WERI-Rb-1 (cell line): ENCODE measurements at regions not wholly inside any gene's neighbourhood (a gene's known extent, or its start where the extent isn't known, plus 50 kb on each side); places are given as distances from the start of the nearest gene placed in this dataset.

Experiments used
- DNase-seq: peaks from one replicate; pipeline ENCODE4 v3.0.0-alpha.2; 2020
- H3K27ac ChIP-seq: fragments of 250-450 bp; sonication (Bioruptor Pico); 2 replicates; pipeline ENCODE4 v1.5.1; 2020; ENCODE audit warnings: mild to moderate bottlenecking, moderate library complexity
- H3K27me3 ChIP-seq: fragments of 250-450 bp; sonication (Bioruptor Pico); 2 replicates; pipeline ENCODE4 v1.5.1; 2021; ENCODE audit warnings: mild to moderate bottlenecking, low read depth, moderate library complexity; ENCODE audit not compliant: insufficient read depth, severe bottlenecking
- H3K36me3 ChIP-seq: fragments of 250-450 bp; sonication (Bioruptor Pico); 2 replicates; pipeline ENCODE4 v1.5.1; 2020; ENCODE audit warnings: mild to moderate bottlenecking, moderate library complexity
- H3K4me3 ChIP-seq: 2 replicates; pipeline ENCODE4 v1.5.1; 2011; ENCODE audit warnings: low read depth, mild to moderate bottlenecking, control low read depth, low read length
- H3K9me3 ChIP-seq: fragments of 250-450 bp; sonication (Bioruptor Pico); 2 replicates; pipeline ENCODE4 v1.5.1; 2021; ENCODE audit warnings: mild to moderate bottlenecking, moderate library complexity; ENCODE audit not compliant: severe bottlenecking
- TF ChIP-seq, protein P1 (sequence below): IDR thresholded peaks from 2 replicates; pipeline ENCODE4 v1.5.1; 2011; ENCODE audit warnings: low read depth, mild to moderate bottlenecking, control low read depth, inconsistent platforms, low read length

DNA sequence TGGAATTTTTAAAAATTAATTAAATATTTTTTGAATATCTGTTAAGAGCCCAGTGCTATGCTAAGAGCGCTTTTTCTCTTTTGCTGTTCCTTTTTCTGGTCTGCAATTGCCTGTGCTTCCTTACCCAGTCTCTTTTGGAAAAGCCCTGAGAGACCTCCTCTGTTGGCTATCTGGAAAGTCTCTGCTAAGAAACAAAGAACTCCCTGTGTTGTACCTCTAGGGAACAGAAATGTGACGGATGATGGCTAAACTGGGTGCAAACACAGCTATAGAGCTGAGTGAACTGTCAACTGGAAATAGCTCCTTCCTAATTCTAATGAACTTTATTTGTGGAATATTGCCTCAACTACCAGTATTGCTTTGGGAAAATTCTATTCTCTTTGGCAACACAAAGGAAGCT is 261.6 kb upstream of the NOVA1 start:
- no peak overlapping the region for H3K27ac ChIP-seq

DNA sequence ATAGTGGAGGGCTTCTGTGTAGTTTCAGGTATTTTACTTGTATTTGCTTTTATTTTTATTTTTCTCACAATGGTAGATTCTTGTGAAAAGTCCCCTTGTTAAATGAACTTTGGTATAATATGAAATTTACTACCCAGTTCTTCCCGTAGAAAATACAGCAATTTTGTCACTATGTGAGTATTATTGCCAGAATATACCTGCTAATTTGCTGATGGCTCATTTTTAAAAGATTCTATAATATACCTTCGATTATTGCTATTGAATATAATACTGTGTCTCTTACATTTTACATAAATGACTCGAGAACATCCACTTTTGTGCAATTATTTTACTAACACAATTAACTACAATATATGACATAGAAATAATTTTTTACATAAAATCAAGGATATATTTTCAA is 262.3 kb upstream of the NOVA1 start:
- TF ChIP-seq, protein P1, sequence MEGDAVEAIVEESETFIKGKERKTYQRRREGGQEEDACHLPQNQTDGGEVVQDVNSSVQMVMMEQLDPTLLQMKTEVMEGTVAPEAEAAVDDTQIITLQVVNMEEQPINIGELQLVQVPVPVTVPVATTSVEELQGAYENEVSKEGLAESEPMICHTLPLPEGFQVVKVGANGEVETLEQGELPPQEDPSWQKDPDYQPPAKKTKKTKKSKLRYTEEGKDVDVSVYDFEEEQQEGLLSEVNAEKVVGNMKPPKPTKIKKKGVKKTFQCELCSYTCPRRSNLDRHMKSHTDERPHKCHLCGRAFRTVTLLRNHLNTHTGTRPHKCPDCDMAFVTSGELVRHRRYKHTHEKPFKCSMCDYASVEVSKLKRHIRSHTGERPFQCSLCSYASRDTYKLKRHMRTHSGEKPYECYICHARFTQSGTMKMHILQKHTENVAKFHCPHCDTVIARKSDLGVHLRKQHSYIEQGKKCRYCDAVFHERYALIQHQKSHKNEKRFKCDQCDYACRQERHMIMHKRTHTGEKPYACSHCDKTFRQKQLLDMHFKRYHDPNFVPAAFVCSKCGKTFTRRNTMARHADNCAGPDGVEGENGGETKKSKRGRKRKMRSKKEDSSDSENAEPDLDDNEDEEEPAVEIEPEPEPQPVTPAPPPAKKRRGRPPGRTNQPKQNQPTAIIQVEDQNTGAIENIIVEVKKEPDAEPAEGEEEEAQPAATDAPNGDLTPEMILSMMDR, result no peak
- H3K27me3 ChIP-seq, result no peaks in the 10 kb centered on the region
- no peaks in the 10 kb centered on the region for H3K9me3 ChIP-seq
- no peaks in the 10 kb centered on the region for H3K36me3 ChIP-seq
- no peak overlapping the region for H3K27ac ChIP-seq
- no peak for DNase-seq
- no peak overlapping the region for H3K4me3 ChIP-seq

More for the DNA sequence above, 261.6 kb upstream of the NOVA1 start:
- Histone ChIP-seq H3K9me3 (no peaks in the 10 kb centered on the region), H3K4me3 (no peak overlapping the region), H3K27me3 (no peaks in the 10 kb centered on the region), H3K36me3 (no peaks in the 10 kb centered on the region)
- TF ChIP-seq, protein P1, result no peak
- no peak for DNase-seq

DNA sequence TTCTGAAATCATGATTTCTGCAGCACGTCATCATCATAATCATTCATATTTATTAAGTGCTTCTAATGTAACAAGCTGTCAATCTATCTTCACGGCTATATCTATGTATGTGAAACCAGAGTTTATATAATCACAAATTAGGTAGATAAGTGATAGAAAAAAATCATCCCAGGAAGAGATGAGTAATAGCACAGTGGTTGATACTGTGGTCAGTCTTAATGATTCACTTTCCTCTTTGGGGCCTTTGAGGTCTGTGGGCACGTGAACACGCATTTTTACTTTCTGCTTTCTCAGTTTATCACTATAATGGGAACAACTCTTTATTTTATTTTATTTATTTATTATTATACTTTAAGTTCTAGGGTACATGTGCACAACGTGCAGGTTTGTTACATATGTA is 265.9 kb upstream of the NOVA1 start:
- H3K4me3 ChIP-seq, result no peak overlapping the region
- DNase-seq, result no peak
- no peaks in the 10 kb centered on the region for H3K27me3 ChIP-seq
- H3K9me3 ChIP-seq, result no peaks in the 10 kb centered on the region
- no peak overlapping the region for H3K27ac ChIP-seq
- TF ChIP-seq, protein P1, result no peak
- H3K36me3 ChIP-seq, result no peaks in the 10 kb centered on the region

DNA sequence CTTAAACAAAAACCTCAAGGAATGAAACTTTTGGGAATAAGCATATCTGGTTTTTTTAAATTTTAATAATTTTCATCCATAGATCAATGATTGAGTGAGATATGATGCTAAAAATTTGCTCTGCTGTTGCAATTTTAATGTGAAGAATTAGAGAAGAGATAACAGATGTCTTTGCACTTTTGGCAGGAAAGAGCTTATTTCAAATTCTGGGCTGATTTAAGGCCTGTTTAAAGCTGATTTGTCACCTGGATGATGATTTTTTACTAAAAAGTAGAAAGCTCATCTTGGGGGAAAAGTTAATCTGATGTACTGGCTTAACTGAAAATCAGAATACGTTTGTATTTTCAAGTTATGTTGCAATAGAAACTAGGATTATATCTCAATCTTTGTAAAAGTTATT is 268.9 kb upstream of the NOVA1 start:
- no peaks in the 10 kb centered on the region for H3K27me3 ChIP-seq
- DNase-seq, result no peak
- TF ChIP-seq, protein P1, result no peak
- no peak overlapping the region for H3K4me3 ChIP-seq
- H3K9me3 ChIP-seq, result no peaks in the 10 kb centered on the region
- H3K27ac ChIP-seq, result no peak overlapping the region
- H3K36me3 ChIP-seq, result no peaks in the 10 kb centered on the region

DNA sequence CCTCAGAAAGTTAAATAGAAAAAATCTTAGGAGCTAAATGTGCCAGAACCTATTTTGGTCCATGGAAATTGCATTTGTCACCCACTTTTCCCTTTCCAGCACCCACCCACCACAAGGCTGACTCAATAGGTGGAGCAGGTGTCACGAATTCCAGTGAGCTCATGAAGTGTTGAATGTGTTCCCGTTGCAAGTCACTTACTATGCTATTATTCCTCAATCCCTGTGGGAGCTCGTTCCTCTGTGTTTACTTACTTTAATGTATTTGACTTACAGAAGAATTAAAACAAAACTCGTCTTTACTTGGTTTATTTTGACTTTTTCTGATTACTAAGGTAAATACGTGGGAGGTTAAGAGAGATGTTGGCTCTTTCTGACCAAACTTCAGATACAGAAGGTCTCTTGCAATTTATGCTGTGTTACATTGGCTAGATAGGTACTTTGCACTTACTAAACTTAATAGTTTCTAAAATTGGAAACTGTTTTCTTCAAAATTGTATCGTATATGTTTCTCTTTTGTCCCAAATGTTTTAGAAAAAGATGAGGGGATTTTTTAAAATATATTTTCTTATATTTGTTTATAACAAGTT is 269.4 kb upstream of the NOVA1 start:
- Histone ChIP-seq H3K27ac (no peak overlapping the region), H3K27me3 (no peaks in the 10 kb centered on the region), H3K4me3 (no peak overlapping the region), H3K9me3 (no peaks in the 10 kb centered on the region), H3K36me3 (no peaks in the 10 kb centered on the region)
- TF ChIP-seq, protein P1, result no peak
- no peak for DNase-seq

DNA sequence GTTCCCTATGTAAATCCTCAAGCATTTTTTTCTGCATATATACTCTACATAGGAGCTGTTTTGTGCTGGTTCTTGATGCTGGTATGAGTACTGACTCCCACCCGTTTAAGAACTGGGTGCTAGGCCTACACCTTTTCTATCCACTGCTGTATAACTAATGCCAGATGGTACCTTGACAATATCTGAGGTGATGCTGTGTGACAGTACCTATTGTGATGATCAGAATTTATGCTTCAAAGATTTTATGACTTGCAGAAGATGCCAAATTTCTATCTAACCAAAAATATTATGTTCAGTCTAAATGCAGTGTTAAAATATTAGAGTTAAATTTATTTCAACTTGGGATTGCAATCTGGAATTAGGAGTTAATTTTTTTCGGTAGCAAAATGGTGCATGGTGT is 272.3 kb upstream of the NOVA1 start:
- no peaks in the 10 kb centered on the region for H3K9me3 ChIP-seq
- TF ChIP-seq, protein P1, result no peak
- no peak overlapping the region for H3K27ac ChIP-seq
- no peaks in the 10 kb centered on the region for H3K27me3 ChIP-seq
- no peak overlapping the region for H3K4me3 ChIP-seq
- no peak for DNase-seq
- no peaks in the 10 kb centered on the region for H3K36me3 ChIP-seq
